HFFc6 (cell line): ENCODE measurements at regions not wholly inside any gene's neighbourhood (a gene's known extent, or its start where the extent isn't known, plus 50 kb on each side); places are given as distances from the start of the nearest gene placed in this dataset.

ENCODE experiments used
- DNase-seq: peaks from one replicate; pipeline ENCODE4 v3.0.0-alpha.2; 2018
- H3K27ac Mint-ChIP-seq: 2 replicates; pipeline ENCODE4 v1.8.0; 2020; ENCODE audit warnings: mild to moderate bottlenecking, mixed read lengths
- H3K27me3 Mint-ChIP-seq: 2 replicates; pipeline ENCODE4 v1.8.0; 2021; ENCODE audit warnings: mild to moderate bottlenecking, moderate library complexity, mixed read lengths; ENCODE audit not compliant: insufficient read depth
- H3K36me3 Mint-ChIP-seq: 2 replicates; pipeline ENCODE4 v1.8.0; 2021; ENCODE audit warnings: low read depth, mixed read lengths
- H3K4me1 Mint-ChIP-seq: 2 replicates; pipeline ENCODE4 v1.8.0; 2020; ENCODE audit warnings: low read depth, mixed read lengths
- H3K4me3 Mint-ChIP-seq: 2 replicates; pipeline ENCODE4 v1.8.0; 2020; ENCODE audit warnings: mild to moderate bottlenecking, moderate library complexity, mixed read lengths
- H3K9me3 Mint-ChIP-seq: 2 replicates; pipeline ENCODE4 v1.8.0; 2020; ENCODE audit warnings: mild to moderate bottlenecking, mixed read lengths
- TF ChIP-seq, protein P1 (sequence below): fragments of 200-600 bp; sonication (generic); IDR thresholded peaks from 2 replicates; pipeline ENCODE4 v1.5.0; 2021; ENCODE audit warnings: antibody characterized with exemption, mild to moderate bottlenecking

DNA sequence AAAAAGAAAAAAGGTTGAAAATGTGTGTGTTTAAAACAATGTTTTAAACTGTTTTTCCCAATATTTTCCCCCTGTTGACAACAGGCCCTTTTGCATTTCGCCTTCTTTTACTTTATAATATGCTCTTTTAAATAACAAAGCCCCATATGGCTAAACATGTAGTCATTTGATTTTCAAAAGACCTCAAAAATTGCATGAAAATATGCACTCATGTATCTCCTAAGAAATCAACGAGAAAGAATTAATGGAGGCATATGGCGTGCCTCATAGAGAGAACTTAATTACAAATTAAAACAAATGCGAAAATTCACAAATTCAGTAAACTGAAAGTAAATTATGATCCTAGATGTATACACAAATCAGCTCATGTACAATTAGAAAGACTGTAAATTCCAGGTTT lies 202.6 kb upstream of the FOXN3 start:
- H3K36me3 Mint-ChIP-seq, result no peaks in the 10 kb centered on the region
- H3K4me3 Mint-ChIP-seq, result peak overlapping the region; percentile 86
- TF ChIP-seq, protein P1, sequence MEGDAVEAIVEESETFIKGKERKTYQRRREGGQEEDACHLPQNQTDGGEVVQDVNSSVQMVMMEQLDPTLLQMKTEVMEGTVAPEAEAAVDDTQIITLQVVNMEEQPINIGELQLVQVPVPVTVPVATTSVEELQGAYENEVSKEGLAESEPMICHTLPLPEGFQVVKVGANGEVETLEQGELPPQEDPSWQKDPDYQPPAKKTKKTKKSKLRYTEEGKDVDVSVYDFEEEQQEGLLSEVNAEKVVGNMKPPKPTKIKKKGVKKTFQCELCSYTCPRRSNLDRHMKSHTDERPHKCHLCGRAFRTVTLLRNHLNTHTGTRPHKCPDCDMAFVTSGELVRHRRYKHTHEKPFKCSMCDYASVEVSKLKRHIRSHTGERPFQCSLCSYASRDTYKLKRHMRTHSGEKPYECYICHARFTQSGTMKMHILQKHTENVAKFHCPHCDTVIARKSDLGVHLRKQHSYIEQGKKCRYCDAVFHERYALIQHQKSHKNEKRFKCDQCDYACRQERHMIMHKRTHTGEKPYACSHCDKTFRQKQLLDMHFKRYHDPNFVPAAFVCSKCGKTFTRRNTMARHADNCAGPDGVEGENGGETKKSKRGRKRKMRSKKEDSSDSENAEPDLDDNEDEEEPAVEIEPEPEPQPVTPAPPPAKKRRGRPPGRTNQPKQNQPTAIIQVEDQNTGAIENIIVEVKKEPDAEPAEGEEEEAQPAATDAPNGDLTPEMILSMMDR, result no peak
- peak overlapping the region; percentile 71 for H3K27ac Mint-ChIP-seq
- H3K4me1 Mint-ChIP-seq, result peaks cover 42% of the 10 kb centered on the region
- DNase-seq, result no peak
- no peaks in the 10 kb centered on the region; the same call in 1 of the 2 replicates for H3K27me3 Mint-ChIP-seq
- H3K9me3 Mint-ChIP-seq, result no peaks in the 10 kb centered on the region

DNA sequence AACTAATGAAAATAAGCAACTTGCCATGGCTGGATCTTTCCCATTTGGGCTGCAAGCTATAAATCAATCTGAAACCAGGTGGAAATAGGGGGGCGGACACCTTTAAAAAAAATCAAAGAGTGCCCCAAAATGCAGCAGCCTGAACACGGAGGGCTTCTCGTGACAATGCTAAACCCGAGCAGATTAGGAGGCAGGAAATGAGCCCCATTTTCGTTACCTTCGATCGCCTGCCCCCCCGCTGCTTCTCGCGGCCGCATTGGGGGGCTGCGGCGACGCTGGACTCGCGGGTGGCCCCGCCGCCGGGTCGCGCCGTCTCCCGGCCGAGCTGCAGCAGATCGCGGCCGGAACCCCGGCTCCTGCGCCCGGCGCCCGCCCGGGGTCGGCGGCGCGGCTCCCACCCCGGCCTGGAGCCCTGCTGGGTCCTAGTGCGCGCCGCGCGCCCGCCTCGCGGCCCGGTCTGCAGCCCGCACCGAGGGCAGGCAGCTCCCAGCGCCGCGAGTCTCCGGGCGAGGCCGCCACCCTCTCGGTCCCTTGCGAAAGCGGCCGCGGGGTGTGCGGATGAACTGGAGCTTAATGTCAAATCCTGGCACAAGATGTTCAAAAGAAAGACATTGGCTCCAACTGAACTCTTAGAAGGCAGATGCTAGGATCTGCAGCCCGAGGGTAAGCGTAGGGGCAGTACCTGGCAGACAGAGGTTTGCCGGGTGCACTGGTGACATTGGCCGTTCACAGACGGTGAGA lies 201.9 kb upstream of the FOXN3 start:
- DNase-seq, result peak; percentile 48
- peak overlapping the region; percentile 97 for H3K27ac Mint-ChIP-seq
- H3K36me3 Mint-ChIP-seq, result no peaks in the 10 kb centered on the region
- peaks cover 46% of the 10 kb centered on the region for H3K4me1 Mint-ChIP-seq
- no peaks in the 10 kb centered on the region for H3K9me3 Mint-ChIP-seq
- TF ChIP-seq, protein P1, result peak; percentile 13; the same call in 1 of the 2 replicates
- H3K4me3 Mint-ChIP-seq, result peak overlapping the region; percentile 98
- H3K27me3 Mint-ChIP-seq, result no peaks in the 10 kb centered on the region; the same call in 1 of the 2 replicates

DNA sequence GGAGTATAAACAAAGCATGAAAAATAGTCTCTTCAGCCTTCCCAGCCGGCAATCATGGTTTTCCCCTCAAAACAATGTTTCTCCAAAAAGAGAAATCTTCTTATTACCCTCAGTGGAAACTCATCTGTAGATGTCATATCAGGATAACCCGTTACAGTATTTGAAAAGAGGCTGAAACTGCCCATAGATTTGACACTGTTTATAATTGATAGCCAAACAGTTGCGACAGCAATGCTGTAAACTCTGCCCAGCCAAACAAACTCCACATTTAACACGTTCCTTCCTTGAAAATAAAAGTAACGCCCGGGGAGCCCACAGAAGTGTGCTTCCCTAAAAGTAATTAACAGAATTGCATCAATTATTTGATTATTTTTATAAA lies 201.3 kb upstream of the FOXN3 start:
- Mint-ChIP-seq H3K27ac (peak overlapping the region; percentile 97), H3K27me3 (no peaks in the 10 kb centered on the region; the same call in 1 of the 2 replicates)

DNA sequence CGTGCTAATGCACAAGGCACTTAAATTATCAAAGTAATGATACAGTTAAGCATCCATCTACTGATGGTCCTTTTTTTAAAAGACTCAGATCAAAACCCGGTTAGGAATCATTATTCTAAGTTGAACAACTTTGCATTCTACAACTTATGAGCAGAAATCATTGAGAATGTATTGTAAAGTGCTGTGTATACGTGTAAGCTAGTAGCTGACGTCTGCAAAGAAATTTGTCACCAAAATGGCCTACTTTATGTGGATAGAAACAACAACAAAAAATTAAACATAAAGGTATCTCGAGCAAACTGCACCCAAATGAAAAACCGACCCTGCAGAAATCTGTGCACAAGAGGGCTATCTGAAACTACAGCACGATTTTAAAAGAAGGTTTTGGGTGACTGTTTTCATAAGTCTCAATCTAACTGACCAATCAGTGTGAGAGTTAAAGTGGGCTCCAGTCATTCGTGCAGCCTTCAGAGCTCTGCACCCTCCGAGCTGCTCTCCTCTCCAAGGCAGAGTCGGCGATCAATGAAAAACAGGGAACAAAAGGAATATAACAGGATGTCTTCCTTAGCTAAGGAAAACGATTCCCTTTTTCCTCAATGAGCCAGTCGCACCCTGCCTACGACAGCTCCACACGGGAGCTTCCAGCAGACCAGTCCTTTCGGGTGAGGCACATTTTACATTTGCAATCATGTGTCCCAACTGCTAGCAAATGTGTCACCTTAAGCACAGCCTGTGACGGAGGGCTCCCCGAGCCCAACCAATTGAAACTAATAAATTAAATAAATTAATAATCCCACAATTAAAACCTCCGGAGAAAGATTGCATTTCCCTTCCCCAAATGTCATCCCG lies 200.7 kb upstream of the FOXN3 start:
- DNase-seq, result peak; percentile 51
- H3K27ac Mint-ChIP-seq, result peak overlapping the region; percentile 97
- H3K4me3 Mint-ChIP-seq, result peak overlapping the region; percentile 98
- no peaks in the 10 kb centered on the region for H3K9me3 Mint-ChIP-seq
- TF ChIP-seq, protein P1, result no peak
- no peaks in the 10 kb centered on the region for H3K36me3 Mint-ChIP-seq
- no peaks in the 10 kb centered on the region; the same call in 1 of the 2 replicates for H3K27me3 Mint-ChIP-seq
- peaks cover 46% of the 10 kb centered on the region for H3K4me1 Mint-ChIP-seq

More for the DNA sequence above, 201.3 kb upstream of the FOXN3 start:
- H3K9me3 Mint-ChIP-seq, result no peaks in the 10 kb centered on the region
- TF ChIP-seq, protein P1, result no peak
- no peak for DNase-seq
- H3K4me3 Mint-ChIP-seq, result peak overlapping the region; percentile 98
- no peaks in the 10 kb centered on the region for H3K36me3 Mint-ChIP-seq
- H3K4me1 Mint-ChIP-seq, result peaks cover 46% of the 10 kb centered on the region

DNA sequence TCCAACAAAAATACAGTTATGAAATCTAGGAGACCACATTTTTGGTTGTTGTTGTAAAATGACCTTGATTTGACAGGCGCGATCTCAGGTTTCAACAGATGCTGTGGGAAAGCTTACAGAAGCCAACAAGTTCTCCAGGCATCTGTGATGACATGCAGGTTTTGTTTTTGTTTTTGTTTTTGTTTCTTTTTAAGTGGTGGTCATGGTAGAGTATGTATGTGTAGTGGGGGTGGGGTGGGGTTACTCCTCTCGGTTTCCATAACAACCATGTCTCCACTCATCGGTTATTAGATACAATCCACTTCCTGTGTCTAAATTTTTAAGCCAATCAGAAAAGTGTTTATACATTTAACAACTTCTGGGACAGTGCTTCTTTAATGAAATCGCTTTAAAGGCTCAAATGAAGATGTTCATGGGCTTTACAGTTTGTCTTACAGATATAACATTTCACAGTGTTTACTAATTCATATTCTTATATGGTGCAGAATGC lies 199.9 kb upstream of the FOXN3 start:
- TF ChIP-seq, protein P1, result no peak
- peak overlapping the region; percentile 98 for H3K4me3 Mint-ChIP-seq
- peaks cover 46% of the 10 kb centered on the region for H3K4me1 Mint-ChIP-seq
- no peaks in the 10 kb centered on the region; the same call in 1 of the 2 replicates for H3K27me3 Mint-ChIP-seq
- peak; percentile 29 for DNase-seq
- no peaks in the 10 kb centered on the region for H3K36me3 Mint-ChIP-seq
- peak overlapping the region; percentile 97 for H3K27ac Mint-ChIP-seq
- no peaks in the 10 kb centered on the region for H3K9me3 Mint-ChIP-seq
